ENCODE measurements at regions not wholly inside any gene's neighbourhood (a gene's known extent, or its start where the extent isn't known, plus 50 kb on each side); places are given as distances from the start of the nearest gene placed in this dataset.
"Not testable (repeated sequence)": the region's sequence is repeated elsewhere in the genome, so short reads cannot be mapped to it uniquely, and the experiment has no call there.

GRCh38 chr10:18735711-18736110 lies 76.5 kb downstream of the ARL5B start:
- no peak for DNase-seq (ENCODE audit: low read depth in 2 of 2)

- DNase-seq (ENCODE audit: low read depth in 2 of 2) = no peak
These were observed 78.0 kb downstream of the ARL5B start for GRCh38 chr10:18737236-18737635.

- DNase-seq (ENCODE audit: low read depth in 2 of 2) = peak; percentile 68 to 73
These were observed 78.6 kb downstream of the ARL5B start for GRCh38 chr10:18737841-18738240.

DNA sequence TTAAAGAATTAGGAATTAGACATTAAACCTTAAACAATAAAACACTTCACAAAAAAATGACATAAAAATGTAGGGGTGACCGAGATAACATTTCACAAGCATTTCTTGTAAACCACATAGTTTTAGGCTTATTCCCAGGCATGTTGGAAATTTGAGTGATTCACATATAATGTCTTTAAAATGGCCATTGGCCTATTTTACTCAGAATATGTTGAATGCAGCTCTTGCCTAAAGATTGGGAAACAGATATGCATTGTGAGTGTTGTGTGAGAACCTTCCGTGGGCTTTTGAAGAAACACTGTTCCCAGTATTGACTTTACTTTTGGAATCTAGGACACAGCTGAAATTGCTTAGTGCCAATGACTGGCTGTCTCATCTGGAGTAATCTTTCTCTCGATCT lies 79.6 kb downstream of the ARL5B start:
- peak; percentile 40 to 55 for DNase-seq (ENCODE audit: low read depth in 2 of 2)

GRCh38 chr10:18743926-18744325 lies 84.7 kb downstream of the ARL5B start:
- DNase-seq (ENCODE audit: low read depth in 2 of 2) = no peak

DNA sequence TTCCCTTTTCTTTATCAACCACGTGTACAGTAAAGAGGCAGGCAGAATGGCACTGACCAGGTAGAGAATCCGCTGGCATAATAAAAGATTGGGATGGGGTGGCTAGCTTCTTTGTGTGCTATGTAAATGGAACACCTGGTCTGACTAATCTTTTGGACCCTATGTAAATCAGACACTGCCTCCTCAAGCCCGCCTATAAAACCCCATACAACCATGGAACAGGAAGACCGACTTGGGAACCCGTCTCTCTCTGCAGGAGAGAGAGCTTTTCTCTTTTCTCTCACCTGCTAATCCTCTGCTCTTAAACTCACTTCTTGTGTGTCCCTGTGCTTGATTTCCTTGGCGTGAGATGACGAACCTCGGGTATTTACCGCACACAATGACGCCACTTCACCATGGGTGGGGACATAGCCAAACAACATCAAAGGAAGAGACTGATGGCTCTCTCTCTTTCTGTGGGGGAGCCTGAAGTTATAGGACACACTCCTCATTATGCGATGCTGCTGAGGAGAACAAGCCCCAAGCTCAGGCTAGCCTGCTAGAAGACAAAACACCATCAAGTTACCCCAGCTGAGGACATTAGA lies 94.2 kb downstream of the ARL5B start:
- DNase-seq (ENCODE audit: low read depth in 2 of 2) = no peak

DNA sequence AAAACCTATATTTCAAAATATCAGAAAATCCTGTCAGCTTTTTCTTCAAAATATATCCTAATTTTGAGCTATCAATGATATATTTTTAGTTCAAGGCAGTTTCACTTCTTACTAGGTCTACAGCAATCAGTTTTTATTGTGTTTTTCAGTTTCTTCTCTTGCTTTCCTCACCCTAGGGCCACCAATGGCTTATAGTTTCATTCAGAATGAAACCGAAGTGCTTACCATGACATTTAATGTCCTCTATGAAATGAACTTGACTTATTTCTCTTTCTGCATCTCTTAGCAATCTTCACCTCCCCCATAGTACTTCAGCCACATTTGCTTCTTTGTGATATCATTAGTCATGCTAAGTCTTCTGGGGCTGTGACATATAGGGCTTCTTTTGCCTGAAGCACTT lies 100.3 kb downstream of the ARL5B start:
- DNase-seq (ENCODE audit: low read depth in 2 of 2) = no peak

GRCh38 chr10:18760836-18761235 lies 101.6 kb downstream of the ARL5B start:
- DNase-seq (ENCODE audit: low read depth in 2 of 2) = no peak

- DNase-seq (ENCODE audit: low read depth in 2 of 2) = no peak
These were observed 108.8 kb downstream of the ARL5B start for GRCh38 chr10:18767981-18768380.

DNA sequence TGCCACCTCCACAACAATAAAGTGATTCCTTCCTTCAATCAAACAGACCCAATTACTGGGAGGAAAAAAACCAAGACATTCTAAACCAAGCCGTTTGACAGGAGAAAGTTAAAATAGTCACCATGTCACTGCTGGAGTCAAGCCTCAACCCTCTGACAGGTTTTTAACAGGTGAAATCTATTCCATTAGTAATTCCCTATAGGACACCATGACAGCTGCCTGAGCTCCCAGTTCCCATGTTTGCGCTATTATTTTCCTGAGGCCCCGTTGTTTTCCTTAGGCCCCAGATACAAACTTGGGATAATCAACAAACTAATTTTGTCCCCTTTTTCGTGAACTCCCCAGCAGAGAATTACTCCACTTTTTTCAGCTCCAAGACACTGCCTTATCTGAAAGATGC lies 113.9 kb downstream of the ARL5B start:
- no peak for DNase-seq (ENCODE audit: low read depth in 2 of 2)

DNA sequence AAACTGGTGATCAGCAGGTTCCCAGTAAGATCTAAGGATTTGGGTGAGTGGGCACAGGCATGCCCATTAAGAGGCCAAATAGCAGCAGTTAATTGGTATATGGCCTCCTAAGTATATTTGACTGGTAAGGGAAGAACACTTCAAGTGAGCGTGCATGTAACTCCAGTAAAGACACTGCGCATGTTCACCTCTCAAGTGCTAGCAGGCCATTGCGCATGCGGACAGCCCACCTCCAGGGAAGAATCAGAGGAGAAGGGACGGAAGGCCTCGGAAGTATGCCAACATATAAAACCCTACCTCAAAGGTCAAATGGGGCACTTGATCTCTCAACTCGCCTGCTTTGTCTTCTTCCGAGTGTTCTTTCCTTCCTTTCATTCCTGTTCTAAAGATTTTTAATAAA lies 118.0 kb downstream of the ARL5B start:
- DNase-seq (ENCODE audit: low read depth in 2 of 2) = no peak

DNA sequence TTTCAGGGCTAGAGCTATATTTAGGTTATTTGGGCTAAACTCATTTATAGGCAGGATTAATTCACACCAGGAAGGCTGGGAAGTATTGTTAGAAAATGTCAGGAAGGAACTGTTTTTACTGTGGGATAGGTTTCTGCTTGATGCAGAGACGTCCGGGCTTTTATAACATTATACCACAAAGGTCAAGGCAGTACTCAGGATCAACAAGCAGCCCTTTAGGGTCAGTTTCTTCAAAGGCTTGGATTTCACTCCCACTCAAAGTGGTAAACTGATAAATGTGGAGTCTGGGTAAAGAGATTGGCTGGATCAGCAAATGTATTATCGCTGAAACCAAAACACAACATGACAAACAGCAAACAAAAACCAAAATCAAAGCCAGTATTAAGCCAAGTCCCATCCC lies 127.2 kb downstream of the ARL5B start:
- no peak for DNase-seq (ENCODE audit: low read depth in 2 of 2)

DNA sequence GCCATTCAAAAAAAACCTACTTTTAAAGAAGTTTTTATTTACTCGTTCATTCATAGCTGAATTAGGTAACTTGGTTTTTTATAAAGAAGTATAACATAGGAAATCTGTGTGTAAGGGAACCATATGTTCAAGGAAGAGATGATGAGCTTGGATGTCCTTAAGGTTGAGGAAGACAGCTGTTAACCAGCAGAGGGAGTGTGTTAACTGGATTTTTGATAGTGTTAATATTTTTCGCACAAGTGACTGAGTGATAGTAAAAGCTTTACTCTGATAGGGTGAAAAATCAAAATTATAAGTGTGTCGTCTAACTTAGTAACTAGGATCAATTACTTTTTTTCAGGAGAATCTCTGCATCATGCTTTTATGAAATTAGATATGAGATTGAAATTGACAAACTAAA lies 134.7 kb downstream of the ARL5B start:
- DNase-seq (ENCODE audit: low read depth in 2 of 2) = peak in 1 of 2 experiments; percentile 1

DNA sequence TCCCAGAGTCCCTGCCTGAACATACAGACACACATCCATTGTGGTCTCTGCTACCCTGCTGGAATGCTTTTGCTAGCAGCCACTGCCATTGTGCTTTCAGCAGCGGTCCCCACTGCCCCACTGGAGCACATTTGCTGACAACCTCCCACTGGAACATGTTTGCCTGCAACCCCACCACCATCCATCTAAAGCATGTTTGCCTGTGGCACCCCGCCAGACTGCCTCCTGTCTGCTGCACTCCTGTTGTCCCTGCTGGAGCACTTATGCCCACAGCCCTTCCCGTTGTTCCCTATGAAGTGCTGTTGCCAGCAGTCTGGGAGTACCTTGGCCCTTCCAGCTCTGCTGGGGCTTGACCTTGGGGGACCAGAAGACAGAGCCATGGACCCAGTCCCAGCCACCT lies 136.3 kb downstream of the ARL5B start:
- no peak for DNase-seq (ENCODE audit: low read depth in 2 of 2)

DNA sequence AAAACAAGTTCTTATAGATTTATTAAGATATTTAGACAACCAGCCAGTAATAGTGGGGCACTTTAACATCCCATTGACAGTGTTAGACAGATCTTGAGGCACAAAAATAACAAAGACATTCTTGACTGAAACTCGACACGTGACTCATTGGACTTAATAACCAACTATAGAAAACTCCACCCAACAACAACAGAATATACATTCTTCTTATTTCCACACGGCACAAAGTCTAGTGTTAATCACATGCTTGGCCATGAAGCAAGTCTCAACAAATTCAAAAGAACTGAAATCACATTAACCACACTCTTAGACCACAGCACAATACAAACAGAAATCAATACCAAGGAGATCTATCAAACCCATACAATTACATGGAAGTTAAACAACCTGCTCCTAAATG lies 138.1 kb downstream of the ARL5B start:
- no peak for DNase-seq (ENCODE audit: low read depth in 2 of 2)

DNA sequence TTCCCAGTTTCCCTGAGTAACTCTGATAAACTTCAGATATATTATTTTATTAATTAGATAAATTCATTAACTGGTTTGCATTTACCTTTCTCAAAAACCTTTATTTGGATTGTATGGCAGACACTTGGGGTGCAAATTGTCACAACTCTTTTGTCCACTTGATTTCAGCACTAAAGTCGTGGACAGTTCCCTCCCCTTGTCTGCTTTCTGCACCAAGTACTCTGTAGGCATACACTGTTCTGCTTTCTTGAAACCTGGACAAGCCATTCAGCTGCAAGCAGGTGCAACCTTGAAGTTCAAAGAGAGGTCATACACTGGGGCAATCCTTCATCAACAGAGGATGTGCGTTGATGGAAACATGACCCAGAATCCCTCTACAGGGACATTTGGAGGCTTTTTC lies 162.9 kb downstream of the ARL5B start:
- DNase-seq (ENCODE audit: low read depth in 2 of 2) = no peak

DNA sequence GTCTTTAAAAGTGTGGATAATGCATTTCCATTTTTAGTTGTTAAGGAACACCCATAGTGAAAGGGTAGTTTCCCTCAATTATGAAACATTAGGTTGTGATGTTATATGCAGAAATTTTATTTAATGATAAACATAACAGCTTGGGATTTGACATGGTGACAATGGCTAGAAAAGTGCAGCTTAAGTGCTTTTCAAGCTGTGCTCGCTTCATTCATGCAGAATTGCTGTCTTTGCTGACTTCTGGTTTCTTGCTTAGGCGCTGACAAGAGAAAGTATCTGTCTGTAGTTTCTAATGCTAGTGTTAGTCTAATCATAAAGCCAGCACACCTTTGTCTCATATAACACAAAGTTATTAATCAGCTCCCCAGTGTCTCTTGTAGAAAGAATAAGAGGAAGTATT lies 170.0 kb downstream of the ARL5B start:
- no peak for DNase-seq (ENCODE audit: low read depth in 2 of 2)

GRCh38 chr10:18830277-18830676 lies 171.0 kb downstream of the ARL5B start:
- no peak for DNase-seq (ENCODE audit: low read depth in 2 of 2)

- not testable (repeated sequence) for DNase-seq (ENCODE audit: low read depth in 2 of 2)
These were observed 192.0 kb upstream of the MALRD1 start for GRCh38 chr10:18856623-18857022.

DNA sequence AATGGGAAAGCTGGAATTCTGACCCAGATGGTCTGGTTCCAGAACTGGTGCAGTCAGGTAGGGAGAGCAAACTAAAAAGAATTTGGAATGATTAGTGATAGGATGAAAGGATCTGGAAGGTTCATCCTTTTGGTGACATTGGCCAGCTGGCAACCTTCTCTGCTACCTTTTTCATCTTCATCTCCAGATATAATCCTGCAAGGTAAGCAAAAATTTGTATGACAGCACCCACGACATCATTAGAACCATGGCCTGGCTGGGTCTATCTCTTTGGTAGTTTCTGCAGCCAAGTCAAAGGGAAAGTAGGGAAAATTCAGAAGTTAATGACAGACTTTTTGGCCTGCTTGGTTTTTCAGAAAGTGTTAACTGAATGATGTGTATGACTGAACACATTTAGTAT lies 188.9 kb upstream of the MALRD1 start:
- no peak for DNase-seq (ENCODE audit: low read depth in 2 of 2)

DNA sequence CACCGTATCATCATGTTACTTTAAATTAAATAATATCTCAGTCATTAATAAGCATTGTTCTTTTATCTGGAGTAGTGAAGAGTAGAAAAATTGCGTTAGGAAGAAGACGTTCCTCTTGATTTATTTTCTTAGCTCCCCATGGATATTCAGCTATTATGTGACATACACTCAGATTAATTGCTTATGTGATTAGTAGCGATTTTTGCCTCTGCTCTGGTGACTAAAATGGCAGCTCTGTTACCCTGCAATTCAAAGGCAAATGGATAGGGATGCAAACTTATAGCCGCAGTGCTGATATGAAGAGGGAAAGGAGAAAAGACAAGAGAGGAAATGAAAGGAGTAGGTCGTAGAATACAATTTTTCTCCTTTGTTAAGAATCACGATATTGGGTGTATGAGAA lies 188.4 kb upstream of the MALRD1 start:
- no peak for DNase-seq (ENCODE audit: low read depth in 2 of 2)

DNA sequence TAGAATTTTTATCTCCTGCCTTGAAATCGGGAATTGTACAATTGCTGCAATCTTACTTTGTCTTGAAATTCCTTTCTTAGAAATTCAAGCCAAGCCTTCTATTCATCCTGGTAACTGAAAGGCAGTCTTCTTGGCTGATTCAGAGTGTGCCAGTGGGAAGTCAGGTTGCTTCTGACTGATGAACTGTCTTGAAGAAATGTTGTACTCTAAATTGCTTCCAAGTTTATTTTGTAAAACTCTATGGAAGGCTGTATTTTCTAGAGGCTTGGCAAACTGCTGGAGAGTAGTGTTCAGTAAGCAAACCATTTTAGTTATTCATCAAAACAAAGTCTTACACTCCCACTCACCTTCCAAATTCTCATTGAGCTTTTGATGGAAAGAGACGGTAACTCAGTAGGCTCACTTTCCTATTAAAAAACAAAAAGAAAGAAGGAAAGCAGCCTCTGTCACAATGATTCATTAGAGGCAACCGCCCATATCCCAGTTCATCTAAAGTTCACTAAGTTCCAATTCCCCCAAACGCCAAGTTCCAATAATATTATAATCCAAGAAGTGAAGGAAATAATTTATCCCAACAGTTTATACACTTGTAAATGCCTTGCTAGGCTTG lies 187.9 kb upstream of the MALRD1 start:
- DNase-seq (ENCODE audit: low read depth in 2 of 2) = no peak

DNA sequence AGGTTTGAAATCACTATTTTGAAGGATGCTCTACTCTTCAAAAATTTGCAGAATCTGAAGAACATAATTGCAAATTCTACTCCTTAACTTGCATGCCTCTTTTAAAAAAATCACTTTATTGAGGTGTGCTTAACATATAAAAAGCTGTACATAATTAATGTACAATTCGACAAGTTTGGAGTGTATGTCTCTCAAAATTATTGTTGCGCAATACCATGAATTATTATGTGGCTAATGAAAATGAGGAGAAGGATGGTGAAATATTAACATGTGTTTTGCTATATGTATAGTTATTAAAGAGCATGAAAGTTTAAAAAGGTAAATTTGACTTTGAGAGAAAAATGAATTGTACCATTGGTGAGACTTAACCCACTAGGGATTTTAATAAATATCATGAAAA lies 187.2 kb upstream of the MALRD1 start:
- no peak for DNase-seq (ENCODE audit: low read depth in 2 of 2)

DNA sequence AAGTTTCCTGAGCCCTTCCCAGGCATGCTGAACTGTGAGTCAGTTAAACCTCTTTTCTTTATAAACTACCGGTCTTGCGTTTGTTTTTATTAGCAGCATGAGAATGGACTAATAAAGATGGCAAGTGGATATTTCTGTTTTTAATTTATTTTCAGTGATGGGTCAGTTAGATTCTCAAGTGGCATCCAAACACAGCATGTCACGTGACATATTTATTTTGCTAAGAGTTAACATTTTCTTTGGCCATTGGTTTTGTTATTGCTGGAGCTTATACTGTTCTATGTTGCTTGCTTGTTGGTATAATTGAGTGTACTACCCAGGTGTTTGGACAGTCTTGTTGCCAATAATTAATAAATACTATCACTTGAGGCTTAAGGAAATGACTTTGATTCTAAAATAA lies 181.7 kb upstream of the MALRD1 start:
- DNase-seq (ENCODE audit: low read depth in 2 of 2) = no peak
